Chondrocyte (in vitro differentiated cells): ENCODE measurements at regions not wholly inside any gene's neighbourhood (a gene's known extent, or its start where the extent isn't known, plus 50 kb on each side); places are given as distances from the start of the nearest gene placed in this dataset.
"Not testable (repeated sequence)": the region's sequence is repeated elsewhere in the genome, so short reads cannot be mapped to it uniquely, and the experiment has no call there.

ENCODE experiments used
- DNase-seq: peaks from one replicate; pipeline ENCODE4 v3.0.0; 2021; ENCODE audit warnings: mixed read lengths, low spot score
- H3K27ac Mint-ChIP-seq: one replicate; pipeline ENCODE4 v1.8.0; 2021; ENCODE audit warnings: mild to moderate bottlenecking, moderate library complexity, mixed read lengths; ENCODE audit not compliant: unreplicated experiment
- H3K27me3 Mint-ChIP-seq: 2 replicates; pipeline ENCODE4 v1.8.0; 2021; ENCODE audit warnings: low read depth, mixed read lengths
- H3K36me3 Mint-ChIP-seq: 2 replicates; pipeline ENCODE4 v1.8.0; 2021; ENCODE audit warnings: low read depth, mixed read lengths
- H3K4me1 Mint-ChIP-seq: 2 replicates; pipeline ENCODE4 v1.8.0; 2021; ENCODE audit warnings: low read depth, mild to moderate bottlenecking, mixed read lengths
- H3K4me3 Mint-ChIP-seq: one replicate; pipeline ENCODE4 v1.8.0; 2021; ENCODE audit warnings: mild to moderate bottlenecking, moderate library complexity, mixed read lengths; ENCODE audit not compliant: unreplicated experiment
- H3K9me3 Mint-ChIP-seq: 2 replicates; pipeline ENCODE4 v1.8.0; 2021; ENCODE audit warnings: low read depth, mixed read lengths
- TF ChIP-seq, protein P1 (sequence below): fragments of 200-600 bp; sonication (generic); IDR thresholded peaks from 2 replicates; pipeline ENCODE4 v1.5.0; 2021; ENCODE audit warnings: antibody characterized with exemption, mild to moderate bottlenecking, moderate library complexity

DNA sequence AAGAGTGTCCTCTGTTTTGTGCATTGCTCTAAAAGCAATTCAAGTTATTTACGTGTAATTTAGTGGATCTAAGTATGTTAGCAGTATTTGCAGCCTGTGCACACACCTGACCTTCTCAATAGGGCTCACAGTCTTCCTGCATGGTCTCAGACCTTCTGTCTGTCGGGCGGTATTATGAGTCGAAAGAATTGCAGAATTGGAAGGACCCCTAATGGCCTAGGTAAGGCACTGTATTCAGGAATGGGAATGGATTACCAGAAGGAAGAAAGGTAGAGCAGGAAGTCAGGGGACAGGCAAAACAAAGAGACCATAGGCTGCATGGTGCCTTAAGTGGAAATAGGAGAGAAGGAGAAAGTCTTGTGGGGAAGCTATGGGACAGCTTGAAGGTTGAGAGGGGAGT, 341.6 kb downstream of the VRK1 start:
- no peaks in the 10 kb centered on the region for H3K27me3 Mint-ChIP-seq

DNA sequence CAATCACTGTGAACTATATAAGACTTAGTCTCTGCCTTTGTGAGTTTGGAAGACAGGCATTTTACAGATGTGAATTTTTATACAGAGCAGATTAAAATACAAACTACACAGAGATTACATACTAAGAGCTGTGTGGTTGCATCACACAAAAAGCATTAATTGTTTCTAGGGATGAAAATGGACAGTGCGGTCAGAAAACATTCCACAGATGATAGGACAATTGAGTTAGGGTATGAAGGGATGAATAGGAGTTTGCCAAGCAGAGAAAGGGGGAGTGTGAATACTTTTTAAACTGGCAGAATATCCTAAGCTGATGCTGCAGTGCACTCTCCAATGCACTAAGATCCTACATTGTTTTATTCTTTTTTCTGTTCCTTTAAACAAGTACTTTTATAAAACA, 345.8 kb downstream of the VRK1 start:
- no peaks in the 10 kb centered on the region for H3K27me3 Mint-ChIP-seq
- no peaks in the 10 kb centered on the region for H3K4me1 Mint-ChIP-seq
- H3K9me3 Mint-ChIP-seq: no peaks in the 10 kb centered on the region
- no peak overlapping the region for H3K27ac Mint-ChIP-seq
- DNase-seq: no peak
- no peak overlapping the region for H3K4me3 Mint-ChIP-seq
- TF ChIP-seq, protein P1, sequence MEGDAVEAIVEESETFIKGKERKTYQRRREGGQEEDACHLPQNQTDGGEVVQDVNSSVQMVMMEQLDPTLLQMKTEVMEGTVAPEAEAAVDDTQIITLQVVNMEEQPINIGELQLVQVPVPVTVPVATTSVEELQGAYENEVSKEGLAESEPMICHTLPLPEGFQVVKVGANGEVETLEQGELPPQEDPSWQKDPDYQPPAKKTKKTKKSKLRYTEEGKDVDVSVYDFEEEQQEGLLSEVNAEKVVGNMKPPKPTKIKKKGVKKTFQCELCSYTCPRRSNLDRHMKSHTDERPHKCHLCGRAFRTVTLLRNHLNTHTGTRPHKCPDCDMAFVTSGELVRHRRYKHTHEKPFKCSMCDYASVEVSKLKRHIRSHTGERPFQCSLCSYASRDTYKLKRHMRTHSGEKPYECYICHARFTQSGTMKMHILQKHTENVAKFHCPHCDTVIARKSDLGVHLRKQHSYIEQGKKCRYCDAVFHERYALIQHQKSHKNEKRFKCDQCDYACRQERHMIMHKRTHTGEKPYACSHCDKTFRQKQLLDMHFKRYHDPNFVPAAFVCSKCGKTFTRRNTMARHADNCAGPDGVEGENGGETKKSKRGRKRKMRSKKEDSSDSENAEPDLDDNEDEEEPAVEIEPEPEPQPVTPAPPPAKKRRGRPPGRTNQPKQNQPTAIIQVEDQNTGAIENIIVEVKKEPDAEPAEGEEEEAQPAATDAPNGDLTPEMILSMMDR: no peak
- no peaks in the 10 kb centered on the region for H3K36me3 Mint-ChIP-seq

More for the DNA sequence above, 341.6 kb downstream of the VRK1 start:
- Mint-ChIP-seq H3K4me3 (no peak overlapping the region), H3K27ac (no peak overlapping the region), H3K9me3 (peaks cover 8% of the 10 kb centered on the region), H3K36me3 (no peaks in the 10 kb centered on the region), H3K4me1 (no peaks in the 10 kb centered on the region)
- DNase-seq: no peak
- TF ChIP-seq, protein P1: no peak

DNA sequence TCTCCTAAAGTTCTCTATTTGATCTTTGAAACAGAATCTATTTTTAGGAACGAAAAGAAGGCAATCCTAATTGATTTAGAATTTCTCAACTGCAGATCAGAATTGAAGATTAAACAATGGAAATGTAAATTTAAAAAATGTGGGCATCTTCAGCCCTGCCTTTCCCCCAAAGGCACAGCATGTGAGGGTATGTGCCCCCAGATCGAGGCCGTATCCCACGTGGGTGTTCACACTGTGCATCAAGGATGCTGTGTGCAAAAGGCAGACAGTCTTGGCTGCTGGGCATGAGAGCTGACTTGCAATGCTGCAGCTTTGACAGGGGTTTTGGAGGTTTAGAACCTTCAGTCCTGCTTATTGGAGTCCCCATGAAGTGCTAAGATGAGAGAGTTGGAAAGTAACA, 346.3 kb downstream of the VRK1 start:
- H3K27me3 Mint-ChIP-seq: no peaks in the 10 kb centered on the region
- H3K9me3 Mint-ChIP-seq: peaks cover 2% of the 10 kb centered on the region
- H3K4me1 Mint-ChIP-seq: no peaks in the 10 kb centered on the region
- H3K27ac Mint-ChIP-seq: no peak overlapping the region
- no peak overlapping the region for H3K4me3 Mint-ChIP-seq
- H3K36me3 Mint-ChIP-seq: no peaks in the 10 kb centered on the region
- no peak for DNase-seq
- TF ChIP-seq, protein P1: no peak

DNA sequence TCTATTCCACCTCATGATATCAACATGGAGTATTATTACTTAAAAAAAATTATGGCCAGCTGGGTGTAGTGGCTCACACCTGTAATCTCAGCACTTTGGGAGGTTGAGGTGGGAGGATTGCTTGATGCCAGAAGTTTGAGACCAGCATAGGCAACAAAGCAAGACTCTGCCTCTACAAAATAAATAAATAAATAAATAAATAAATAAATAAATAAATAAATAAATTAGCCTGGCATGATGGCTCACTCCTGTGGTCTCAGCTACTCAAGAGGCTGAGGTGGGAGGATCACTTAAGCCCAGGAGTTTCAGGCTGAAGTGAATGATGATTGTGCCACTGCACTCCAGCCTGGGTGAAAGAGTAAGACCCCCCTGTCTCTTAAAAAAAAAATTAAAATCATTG, 350.8 kb downstream of the VRK1 start:
- not testable (repeated sequence) for H3K9me3 Mint-ChIP-seq, H3K27me3 Mint-ChIP-seq

DNA sequence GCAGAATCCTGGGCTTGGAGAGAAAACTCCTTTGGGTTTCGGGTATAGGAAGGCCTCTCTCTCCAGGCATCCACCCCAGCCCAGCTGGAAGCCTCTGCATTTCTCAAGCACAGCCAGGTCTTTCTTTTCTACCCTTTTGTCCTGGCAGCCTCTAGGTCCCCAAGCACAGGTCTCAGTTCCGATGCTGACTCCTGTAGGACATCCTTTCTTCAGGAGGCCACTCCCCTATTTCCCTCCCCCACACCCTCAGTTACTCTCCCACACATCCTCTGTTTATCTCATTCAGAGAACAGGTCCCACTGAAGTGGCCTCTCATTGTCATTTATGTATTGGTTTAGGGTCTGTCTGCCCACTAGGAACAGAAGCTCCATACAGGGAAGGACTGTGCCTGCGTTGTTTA, 352.6 kb downstream of the VRK1 start:
- Mint-ChIP-seq H3K9me3 (peaks cover 4% of the 10 kb centered on the region), H3K4me3 (no peak overlapping the region), H3K4me1 (no peaks in the 10 kb centered on the region), H3K27ac (no peak overlapping the region), H3K27me3 (peaks cover 8% of the 10 kb centered on the region), H3K36me3 (no peaks in the 10 kb centered on the region)
- TF ChIP-seq, protein P1: no peak
- DNase-seq: no peak

More for the DNA sequence above, 350.8 kb downstream of the VRK1 start:
- DNase-seq, H3K4me3 Mint-ChIP-seq, H3K36me3 Mint-ChIP-seq, H3K4me1 Mint-ChIP-seq, H3K27ac Mint-ChIP-seq: not testable (repeated sequence)

DNA sequence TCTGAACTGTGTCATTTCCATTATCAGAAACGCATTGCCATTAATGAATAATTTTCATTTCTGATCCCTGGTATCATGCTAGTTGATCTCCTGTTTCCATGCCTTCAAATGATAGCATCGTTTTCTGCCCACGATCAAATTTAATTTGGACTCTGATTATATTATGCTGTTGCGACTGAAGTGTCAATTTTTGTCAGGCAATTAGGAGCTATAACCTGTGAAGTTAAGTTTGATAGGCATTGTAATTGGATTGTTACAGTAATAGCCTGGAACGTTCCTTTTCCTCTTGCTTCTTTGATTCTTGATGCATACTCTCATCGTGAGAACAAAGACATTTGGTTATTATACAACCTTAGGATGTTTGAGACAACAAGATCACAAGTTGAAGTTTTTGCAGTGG, 356.3 kb downstream of the VRK1 start:
- no peaks in the 10 kb centered on the region for H3K36me3 Mint-ChIP-seq
- no peak for DNase-seq
- TF ChIP-seq, protein P1: no peak
- H3K27me3 Mint-ChIP-seq: peaks cover 22% of the 10 kb centered on the region
- H3K27ac Mint-ChIP-seq: no peak overlapping the region
- H3K9me3 Mint-ChIP-seq: peaks cover under 1% of the 10 kb centered on the region
- H3K4me1 Mint-ChIP-seq: no peaks in the 10 kb centered on the region
- H3K4me3 Mint-ChIP-seq: no peak overlapping the region
